ENCODE measurements at regions not wholly inside any gene's neighbourhood (a gene's known extent, or its start where the extent isn't known, plus 50 kb on each side); places are given as distances from the start of the nearest gene placed in this dataset.

- no peak for DNase-seq
- no peaks in the 10 kb centered on the region for H3K4me1 ChIP-seq
- intact Hi-C loops (cut with DNase I), result no loop called here
- no peaks in the 10 kb centered on the region for H3K9me3 ChIP-seq
- no peak overlapping the region for H3K27ac ChIP-seq
- H3K36me3 ChIP-seq, result no peaks in the 10 kb centered on the region
- no peaks in the 10 kb centered on the region for H3K27me3 ChIP-seq (ENCODE audit: low read depth)
- peak; percentile 69 to 70 for ATAC-seq
- H3K4me3 ChIP-seq, result no peak overlapping the region
- peak; percentile 59 for TF ChIP-seq CTCF (IDR thresholded peaks at IDR 0.05)
These were observed 117.5 kb downstream of the EDEM1 start for GRCh38 chr3:5304789-5305683.

GRCh38 chr3:5305684-5305989 is 118.1 kb downstream of the EDEM1 start:
- Histone ChIP-seq H3K27ac (no peak overlapping the region), H3K36me3 (no peaks in the 10 kb centered on the region), H3K9me3 (no peaks in the 10 kb centered on the region), H3K4me3 (no peak overlapping the region), H3K4me1 (no peaks in the 10 kb centered on the region), H3K27me3 (ENCODE audit: low read depth) (no peaks in the 10 kb centered on the region)
- intact Hi-C loops (cut with DNase I), result no loop called here
- no peak for DNase-seq
- no peak for TF ChIP-seq CTCF (IDR thresholded peaks at IDR 0.05)
- no peak for ATAC-seq

GRCh38 chr3:5309171-5309570 is 121.7 kb downstream of the EDEM1 start:
- Histone ChIP-seq H3K9me3 (no peaks in the 10 kb centered on the region), H3K27ac (no peak overlapping the region), H3K27me3 (ENCODE audit: low read depth) (no peaks in the 10 kb centered on the region), H3K36me3 (no peaks in the 10 kb centered on the region), H3K4me3 (no peak overlapping the region), H3K4me1 (no peaks in the 10 kb centered on the region)
- TF ChIP-seq CTCF (IDR thresholded peaks at IDR 0.05), result no peak
- no peak for DNase-seq
- intact Hi-C loops (cut with DNase I), result no loop called here
- no peak for ATAC-seq

GRCh38 chr3:5309602-5310001 is 122.1 kb downstream of the EDEM1 start:
- Histone ChIP-seq H3K4me3 (no peak overlapping the region), H3K36me3 (no peaks in the 10 kb centered on the region), H3K9me3 (no peaks in the 10 kb centered on the region), H3K4me1 (no peaks in the 10 kb centered on the region), H3K27ac (no peak overlapping the region), H3K27me3 (ENCODE audit: low read depth) (no peaks in the 10 kb centered on the region)
- no peak for TF ChIP-seq CTCF (IDR thresholded peaks at IDR 0.05)
- no peak for ATAC-seq
- no peak for DNase-seq
- intact Hi-C loops (cut with DNase I), result no loop called here

GRCh38 chr3:5310509-5310908 is 123.0 kb downstream of the EDEM1 start:
- no peaks in the 10 kb centered on the region for H3K4me1 ChIP-seq
- no peaks in the 10 kb centered on the region for H3K9me3 ChIP-seq
- no peak for TF ChIP-seq CTCF (IDR thresholded peaks at IDR 0.05)
- H3K27me3 ChIP-seq (ENCODE audit: low read depth), result no peaks in the 10 kb centered on the region
- H3K4me3 ChIP-seq, result no peak overlapping the region
- no peak overlapping the region for H3K27ac ChIP-seq
- DNase-seq (no peak), ATAC-seq (no peak)
- intact Hi-C loops (cut with DNase I), result no loop called here
- H3K36me3 ChIP-seq, result no peaks in the 10 kb centered on the region
